ENCODE measurements at regions not wholly inside any gene's neighbourhood (a gene's known extent, or its start where the extent isn't known, plus 50 kb on each side); places are given as distances from the start of the nearest gene placed in this dataset.
"Not testable (repeated sequence)": the region's sequence is repeated elsewhere in the genome, so short reads cannot be mapped to it uniquely, and the experiment has no call there.

DNA sequence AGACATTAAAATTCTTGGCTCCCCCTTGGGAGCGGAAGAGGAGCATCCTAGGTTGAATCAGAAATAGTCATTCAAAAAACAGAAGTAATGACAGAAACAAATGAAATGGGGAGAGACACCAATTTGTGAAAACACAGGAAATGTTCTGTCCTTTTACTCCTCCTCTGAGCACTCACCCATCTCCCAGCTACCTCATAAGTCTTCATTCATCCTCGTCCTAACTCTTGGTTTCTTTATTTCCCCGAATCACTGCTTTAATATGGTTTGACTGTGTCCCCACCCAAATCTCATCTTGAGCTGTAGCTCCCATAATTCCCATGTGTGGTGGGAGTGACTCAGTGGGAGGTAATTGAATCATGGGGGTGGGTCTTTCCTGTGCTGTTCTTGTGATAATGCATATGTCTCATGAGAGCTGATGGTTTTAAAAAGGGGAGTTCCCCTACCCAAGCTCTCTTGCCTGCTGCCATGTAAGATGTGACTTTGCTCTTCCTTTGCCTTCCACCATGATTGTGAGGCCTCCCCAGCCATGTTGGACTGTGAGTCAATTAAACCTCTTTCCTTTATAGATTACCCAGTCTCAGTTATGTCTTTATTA lies 579.7 kb upstream of the CBLB start:
- not testable (repeated sequence) for DNase-seq (ENCODE audit: low read depth in 2 of 2)

DNA sequence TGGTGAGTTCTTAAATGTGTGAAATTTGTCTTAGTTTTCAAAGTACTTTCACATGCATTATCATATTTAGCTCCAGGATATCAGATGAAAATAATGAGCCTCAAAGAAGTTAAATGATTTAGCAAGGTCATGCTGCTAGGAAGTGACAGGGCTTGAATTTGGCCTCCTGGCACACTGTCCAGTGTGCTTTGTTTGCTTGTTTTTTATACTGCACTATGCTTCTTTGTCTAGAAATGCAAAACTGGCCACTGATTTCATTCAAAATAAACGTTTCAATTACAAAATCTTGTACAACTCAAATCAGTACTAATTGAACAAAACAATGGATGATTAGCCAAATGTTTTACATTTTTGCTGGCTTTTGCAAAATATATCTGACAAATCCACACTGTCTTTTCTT lies 583.3 kb upstream of the CBLB start:
- DNase-seq (ENCODE audit: low read depth in 2 of 2) = no peak

DNA sequence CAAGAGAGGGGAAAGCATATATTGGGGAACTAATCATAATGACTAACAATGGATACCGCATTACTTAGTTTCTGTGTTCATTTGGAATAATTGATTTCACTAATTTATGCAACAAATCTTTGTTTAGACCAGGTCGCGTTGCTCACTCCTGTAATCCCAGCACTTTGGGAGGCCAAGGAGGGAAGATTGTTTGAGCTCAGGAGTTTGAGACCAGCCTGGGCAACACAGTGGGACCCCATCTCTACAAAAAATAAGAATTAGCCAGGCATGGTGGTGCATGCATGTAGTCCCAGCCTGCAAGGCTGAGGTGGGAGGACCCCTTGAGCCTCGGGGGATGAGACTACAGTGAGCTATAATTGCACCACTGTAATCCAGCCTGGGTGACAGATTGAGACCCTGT lies 585.7 kb upstream of the CBLB start:
- no peak for DNase-seq (ENCODE audit: low read depth in 2 of 2)

DNA sequence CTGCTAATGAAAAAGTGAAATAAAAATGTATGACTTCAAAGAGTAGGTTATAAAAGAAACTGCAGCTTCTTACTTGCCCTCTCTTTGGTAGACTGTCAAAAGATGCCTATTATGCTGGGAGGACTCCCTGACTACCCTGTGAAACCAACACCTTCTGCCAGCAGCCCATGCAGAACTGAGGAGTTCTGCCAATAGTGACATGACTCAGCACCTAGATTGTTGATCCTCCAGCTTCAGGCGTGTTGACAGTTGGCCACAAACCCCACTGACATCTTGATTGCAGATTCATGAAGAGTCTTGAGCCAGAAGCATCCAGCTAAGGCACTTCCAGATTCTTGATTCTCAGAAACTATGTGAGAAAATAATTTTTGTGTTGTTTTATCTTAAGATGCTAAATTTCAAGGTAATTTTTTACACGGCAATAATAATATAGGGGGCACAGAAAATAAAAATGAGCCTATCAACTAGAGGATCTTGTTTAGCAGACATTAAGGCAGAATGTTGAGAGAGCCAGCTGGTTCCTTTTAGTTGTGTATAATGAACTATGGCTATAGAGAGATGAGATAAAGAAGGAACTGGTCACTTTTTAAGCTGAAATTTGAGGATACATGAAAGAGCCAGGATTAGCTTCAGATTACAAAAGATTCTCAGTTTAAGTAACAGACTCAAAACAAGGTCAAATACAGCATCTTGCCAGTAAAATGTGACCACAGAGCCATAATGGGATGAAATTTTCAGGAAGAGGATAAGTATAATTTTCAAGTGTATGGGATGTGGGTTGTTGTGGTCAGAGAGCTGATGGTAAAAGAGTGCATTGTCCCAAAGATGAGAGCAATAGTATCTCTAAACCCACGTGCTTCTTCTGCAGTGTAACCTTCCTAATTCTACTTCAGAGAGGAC lies 588.7 kb upstream of the CBLB start:
- DNase-seq (ENCODE audit: low read depth in 2 of 2) = no peak

DNA sequence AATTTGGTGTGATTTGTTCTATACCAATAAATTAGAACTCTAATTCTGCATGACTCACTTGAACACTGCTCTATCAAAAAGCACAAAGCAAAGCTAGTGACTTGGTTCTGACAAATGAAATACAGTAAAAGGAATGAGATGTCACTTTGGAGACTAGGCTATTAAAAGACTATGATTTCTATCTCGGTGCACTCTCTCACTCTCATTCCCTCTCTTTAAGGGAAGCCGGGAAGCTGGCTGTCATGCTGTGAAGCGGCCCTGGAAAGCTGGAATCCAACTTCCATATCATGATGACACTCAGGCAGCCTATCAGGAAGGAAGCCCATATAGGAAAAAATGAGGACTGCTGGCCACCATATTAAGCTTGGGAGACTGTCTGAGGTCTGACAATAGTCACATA lies 590.1 kb upstream of the CBLB start:
- DNase-seq (ENCODE audit: low read depth in 2 of 2) = no peak

DNA sequence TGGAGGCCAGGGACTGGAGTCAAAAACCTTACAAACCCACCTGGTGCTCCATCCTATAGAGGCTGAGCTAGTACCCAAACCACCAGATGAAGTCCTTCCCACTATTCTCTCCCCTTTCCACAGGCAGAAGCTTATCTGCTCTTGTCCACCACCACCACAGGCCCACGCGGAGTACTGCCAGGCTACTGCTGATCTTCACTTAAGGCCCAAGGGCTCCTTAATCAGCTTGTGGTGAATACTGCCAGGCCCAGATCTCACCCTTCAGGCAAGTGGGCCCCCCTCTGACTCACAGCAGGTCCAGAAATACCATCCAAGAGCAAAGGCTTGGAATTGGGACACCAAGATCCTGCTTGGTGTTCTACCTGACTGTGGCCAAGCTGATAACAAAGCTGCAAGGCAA lies 598.1 kb upstream of the CBLB start:
- no peak for DNase-seq (ENCODE audit: low read depth in 2 of 2)

DNA sequence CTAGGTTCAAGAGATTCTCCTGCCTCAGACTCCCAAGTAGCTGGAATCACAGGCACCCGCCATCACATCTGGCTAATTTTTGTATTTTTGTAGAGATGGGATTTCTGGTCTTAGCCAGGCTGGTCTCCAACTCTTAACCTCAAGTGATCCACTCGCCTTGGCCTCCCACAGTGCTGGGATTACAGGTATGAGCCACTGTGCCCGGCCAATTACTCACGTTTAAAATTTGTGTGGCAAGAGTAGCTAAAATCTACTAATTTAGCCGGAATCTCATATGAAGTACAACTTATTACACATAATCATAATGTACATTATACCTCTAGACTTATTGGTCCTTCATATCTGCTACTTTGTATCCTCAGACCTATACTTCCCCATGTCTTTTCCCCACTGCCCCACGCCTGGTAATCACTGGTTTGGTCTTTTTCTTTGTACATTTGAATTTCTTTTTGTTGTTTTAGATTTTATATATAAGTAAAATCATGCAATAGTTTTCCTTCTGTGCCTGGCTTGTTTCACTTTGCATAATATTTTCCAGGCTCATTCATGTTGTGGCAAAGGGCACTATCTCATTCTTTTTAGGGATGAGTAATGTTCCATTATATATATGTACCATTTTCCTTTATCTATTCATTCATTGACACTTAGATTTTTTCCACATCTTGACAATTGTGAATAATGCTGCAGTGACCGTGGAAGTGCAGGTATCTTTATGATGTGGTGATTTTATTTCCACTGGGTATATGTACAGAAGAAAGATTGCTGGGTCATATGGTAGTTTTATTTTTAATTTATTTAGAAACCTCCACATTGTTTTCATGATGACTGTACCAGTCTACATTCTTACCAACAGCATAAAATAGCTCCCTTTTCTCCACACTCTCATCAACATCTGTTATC lies 605.0 kb upstream of the CBLB start:
- DNase-seq (ENCODE audit: low read depth in 2 of 2) = no peak

DNA sequence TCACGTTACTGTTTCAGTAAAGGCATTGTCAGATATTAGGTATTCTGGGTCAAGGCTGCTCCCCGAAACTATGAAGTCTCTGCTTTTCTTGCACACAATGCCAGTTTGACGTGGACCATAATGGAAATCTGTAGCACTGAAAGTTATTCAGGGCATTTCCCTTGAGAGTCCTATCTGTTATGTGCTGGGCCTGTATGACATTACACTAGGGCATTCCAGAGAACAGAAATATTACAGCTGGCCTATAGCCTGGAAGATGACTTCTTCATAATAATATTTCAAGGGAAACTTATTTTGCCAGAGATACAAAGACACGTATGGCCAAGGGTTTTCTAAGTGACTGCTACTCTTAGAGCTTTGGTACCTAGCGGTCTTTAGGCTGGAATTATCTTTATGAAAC lies 613.6 kb upstream of the CBLB start:
- no peak for DNase-seq (ENCODE audit: low read depth in 2 of 2)

DNA sequence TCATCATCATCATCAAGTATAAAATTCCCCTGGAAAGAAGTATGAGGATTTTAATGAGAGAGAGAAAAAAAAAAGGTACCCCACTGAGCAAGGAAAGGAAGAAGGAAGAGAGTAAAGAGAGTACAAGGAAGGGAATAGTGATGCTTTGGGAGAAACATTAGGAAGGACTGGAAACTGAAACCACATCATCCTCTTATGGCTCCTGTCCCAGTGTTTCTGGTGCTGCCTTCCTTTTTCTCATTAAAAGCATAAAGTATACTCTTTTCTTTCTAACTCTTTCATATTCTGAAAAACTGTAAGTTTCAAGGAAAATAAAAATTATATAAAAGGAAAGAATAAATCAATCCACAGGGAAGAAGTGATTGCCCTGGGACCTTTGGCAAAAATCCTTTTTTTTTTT lies 616.4 kb upstream of the CBLB start:
- DNase-seq (ENCODE audit: low read depth in 2 of 2) = no peak

DNA sequence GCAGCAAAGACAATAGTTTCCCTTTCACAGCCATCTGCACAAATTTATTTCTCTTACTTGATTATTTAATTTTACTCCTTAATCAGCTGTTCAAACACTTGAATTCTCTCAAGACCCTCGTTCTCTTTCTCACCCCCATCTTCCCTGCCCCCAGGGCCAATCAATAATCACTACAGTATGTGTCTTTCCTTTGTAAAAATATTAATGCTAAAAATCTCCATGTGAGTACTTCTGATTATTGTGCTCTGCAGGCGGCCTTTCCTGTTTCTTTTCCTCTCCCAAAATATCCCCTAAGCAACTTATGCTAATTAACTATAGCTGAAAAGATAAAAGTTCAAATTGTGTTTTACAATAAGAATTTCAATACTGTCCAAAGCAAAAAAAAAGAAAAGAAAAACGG lies 617.0 kb upstream of the CBLB start:
- DNase-seq (ENCODE audit: low read depth in 2 of 2) = no peak

DNA sequence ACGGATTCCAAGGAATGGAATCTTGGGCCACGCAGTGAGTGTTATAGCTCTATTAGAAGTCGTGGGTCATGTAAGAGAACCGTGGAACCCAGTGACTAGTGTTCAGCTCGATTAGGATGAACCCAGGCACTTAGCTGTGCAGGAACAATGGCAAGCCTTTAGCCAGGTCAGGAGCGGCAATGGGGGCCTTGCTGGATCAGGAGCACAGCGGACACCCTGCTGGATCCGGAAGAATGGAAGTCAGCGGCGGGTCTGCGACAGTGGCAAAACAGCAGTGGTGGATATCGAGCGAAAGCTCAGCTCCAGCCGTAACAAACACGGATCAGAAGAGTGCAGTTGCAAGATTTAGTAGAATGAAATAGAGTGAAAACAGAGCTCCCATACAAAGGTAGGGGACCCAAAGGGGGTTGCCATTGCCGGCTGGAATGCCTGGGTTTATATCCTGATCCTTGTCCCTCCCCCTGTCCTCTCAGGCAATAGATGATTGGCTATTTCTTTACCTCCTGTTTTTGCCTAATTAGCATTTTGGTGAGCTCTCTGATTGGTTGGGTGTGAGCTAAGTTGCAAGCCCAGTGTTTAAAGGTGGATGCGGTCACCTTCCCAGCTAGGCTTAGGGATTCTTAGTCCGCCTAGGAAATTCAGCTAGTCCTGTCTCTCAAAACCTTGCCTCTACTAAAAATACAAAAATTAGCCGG lies 618.3 kb upstream of the CBLB start:
- DNase-seq (ENCODE audit: low read depth in 2 of 2) = not testable (repeated sequence)

DNA sequence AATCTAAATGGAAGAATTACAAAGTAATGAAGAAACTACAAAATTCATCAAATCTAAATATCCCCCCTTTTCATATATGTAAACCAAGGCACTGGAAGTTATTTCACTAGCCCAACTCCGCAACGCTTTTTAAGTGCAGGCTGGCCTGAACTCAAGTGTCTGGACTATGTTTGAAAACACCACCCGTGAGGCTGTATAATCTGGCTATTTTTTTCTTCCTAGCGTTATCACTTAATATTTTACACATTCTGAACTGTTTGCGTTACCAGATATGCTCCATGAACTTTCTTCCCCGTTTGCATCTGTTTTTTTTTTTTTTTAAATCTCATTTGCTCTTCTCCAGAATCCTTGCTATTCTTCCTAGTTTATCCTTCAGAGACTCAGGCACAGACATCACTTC lies 619.5 kb upstream of the CBLB start:
- no peak for DNase-seq (ENCODE audit: low read depth in 2 of 2)

DNA sequence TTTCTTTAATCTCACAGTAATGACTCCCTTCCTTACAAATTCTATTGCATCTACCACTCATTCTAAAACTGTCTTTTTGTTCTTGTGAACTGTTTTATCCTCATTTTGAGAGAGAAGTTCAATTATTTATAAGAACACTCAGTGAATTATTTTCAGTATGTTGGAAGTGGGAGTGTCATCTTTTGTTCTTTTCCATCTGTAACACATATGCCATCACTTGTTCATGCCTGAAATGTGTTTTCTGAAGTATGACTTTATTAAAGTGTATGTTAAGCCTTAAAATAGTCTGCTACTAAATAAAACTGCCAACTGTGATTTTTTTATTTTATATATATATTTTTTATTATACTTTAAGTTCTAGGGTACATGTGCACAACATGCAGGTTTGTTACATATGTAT lies 623.0 kb upstream of the CBLB start:
- no peak for DNase-seq (ENCODE audit: low read depth in 2 of 2)

DNA sequence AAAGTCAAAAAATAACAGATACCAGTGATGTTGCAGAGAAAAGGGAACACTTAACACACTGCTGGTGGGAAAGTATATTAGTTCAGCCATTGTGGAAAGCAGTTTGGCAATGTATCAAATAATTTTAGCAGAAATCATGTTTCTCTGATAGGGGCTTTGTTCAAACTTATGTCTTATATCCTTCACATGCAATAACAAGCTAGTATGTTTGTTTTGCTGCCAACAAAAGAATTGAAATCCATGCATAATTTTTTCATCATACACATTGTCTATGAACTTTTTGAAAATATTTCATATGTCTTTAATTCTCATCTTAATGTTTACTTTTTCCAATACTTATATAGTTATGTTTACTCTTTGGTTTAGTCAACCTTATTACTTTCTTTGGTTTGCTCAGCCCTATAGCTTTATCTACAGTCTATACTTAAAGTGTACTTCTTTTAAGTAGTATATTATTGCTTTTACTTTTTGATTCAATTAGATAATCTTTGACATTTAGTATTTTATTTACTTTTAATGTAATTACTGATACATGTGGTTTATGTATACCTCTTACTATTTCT lies 639.6 kb upstream of the CBLB start:
- no peak for DNase-seq (ENCODE audit: low read depth in 2 of 2)

DNA sequence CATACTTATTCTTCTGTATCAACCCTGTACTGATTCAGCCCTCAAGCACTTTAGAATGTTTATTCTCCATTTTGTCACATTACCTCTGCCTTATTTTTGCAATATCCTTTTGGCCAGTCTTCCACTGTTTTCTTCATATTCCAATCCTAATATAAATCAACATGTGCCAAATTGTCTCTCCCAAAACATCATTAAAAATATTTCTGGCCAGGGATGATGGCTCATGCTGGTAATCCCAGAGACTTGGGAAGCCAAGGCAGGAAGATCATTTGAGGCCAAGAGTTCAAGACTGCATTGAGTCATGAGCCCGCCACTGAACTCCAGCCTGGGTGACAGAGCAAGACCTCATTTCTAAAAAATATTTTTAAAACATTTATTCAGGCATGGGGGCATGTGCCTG lies 641.4 kb upstream of the CBLB start:
- no peak for DNase-seq (ENCODE audit: low read depth in 2 of 2)

DNA sequence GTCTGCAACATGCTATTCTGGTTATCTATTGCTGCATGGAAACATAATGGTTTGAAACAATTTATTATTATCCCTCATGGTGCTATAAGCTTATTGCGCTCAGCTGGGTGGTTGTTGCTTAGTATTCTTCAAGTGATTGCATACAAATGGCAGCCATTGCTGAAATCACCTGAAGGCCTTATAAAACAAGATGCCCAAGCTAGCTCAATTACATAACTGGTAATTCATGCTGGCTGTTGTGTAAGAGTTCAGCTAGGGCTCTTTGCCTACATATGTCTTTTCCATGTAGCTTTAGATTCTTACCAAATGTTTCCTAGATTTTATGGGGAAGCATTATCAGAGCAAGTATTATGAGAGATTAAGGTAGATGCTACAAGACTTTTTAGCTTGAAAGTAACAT lies 644.0 kb upstream of the CBLB start:
- DNase-seq (ENCODE audit: low read depth in 2 of 2) = no peak

DNA sequence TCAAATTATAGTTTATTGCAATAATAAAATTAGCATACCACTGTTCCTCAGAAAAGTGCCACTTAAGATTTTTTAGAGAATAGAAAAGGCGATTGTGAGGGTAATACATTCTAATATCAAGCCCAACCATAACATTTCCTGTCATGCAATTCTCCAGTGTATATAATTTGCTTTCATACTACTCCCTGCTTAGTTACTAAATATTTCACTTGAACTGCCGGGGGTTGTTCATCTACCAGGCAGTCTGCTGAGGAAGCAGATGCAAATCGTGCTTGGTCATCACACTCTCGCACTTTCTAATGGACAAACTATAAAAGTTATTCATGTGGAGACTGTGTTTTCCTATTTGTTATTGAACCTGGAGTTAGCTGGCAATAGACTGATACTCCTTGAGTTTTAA lies 645.6 kb upstream of the CBLB start:
- DNase-seq (ENCODE audit: low read depth in 2 of 2) = no peak

DNA sequence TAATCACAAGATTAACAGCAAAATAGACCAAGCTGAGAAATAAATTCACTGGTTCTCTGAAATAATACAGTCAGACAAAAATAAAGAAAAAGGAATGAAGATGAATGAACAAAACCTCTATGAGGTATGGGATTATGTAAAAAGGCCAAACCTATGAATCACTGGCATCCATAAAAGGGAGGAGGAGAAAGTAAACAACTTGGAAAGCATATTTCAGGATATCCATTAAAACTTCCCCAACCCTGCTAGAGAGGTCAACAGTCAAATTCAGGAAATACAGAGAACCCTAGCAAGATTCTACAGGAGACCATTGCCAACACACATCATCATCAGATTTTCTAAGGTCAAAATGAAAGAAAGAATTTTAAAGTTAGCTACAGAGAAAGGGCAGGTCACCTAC lies 649.7 kb upstream of the CBLB start:
- DNase-seq (ENCODE audit: low read depth in 2 of 2) = no peak

DNA sequence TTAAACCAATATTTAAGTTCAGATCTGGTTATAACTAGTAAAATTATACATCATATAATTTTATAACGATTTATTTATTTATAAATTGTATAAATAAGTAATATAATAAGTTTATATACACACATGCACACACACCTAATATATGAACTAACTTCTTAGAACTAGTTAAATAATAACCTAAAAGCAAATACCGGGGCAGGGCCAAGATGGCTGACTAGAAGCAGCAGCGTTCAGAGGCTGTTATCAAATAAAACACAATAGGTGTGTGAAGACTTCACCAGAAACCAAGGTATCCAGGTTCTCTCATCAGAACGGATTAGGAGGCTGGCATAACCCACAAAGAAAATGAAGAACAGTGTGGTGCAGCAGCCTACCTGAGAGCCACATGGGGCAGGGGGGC lies 653.6 kb upstream of the CBLB start:
- no peak for DNase-seq (ENCODE audit: low read depth in 2 of 2)

DNA sequence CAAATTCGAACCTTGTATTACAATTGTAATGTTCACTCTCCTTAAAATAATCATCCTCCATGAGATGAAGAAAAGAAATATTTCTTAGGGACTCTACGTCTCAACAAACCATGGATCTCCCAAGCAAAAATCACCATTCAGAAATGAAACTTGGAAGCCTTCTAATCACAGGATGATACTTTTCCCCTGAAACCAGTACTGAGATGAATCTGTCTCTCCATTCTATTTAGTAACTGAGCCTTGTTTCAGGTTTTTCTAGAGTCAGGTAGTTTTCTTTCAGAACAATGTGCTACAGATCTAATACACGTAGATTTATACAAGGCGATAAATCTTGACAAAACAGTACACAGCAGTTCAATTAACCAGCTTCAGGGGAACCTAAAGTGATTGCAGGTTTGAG lies 660.1 kb upstream of the CBLB start:
- no peak for DNase-seq (ENCODE audit: low read depth in 2 of 2)

DNA sequence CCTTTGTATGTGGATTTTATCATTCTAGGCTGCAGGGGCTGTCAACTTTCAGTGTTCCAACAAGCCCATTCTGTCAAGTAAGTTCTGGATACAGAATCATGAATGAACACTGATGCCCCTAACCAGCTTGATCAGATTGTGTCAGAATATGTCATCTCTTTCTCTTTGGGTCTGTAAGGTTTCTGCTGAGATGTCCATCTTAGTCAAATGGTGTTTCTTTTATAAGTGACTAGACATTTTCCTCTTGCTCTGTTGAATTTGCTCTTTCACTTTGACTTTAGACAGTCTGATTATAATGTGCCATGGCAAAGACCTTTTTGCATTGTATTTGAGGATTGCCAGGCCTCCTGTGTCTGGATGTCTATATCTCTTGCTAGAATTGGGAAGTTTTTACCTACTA lies 660.9 kb upstream of the CBLB start:
- DNase-seq (ENCODE audit: low read depth in 2 of 2) = no peak

DNA sequence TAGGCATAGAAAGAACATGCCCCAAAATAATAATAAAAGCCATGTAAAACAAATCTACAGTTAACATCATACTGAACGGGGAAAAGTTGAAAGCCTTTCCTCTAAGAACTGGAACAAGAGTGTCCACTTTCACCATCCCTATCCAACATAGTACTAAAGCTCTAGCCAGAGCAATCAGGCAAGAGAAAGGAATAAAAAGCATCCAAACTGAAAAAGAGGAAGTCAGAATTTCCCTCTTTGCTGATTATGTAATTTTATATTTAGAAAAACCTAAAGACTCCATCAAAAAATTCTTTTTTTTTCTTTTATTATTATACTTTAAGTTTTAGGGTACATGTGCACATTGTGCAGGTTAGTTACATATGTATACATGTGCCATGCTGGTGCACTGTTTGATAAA lies 661.6 kb upstream of the CBLB start:
- DNase-seq (ENCODE audit: low read depth in 2 of 2) = no peak
